Gastroesophageal sphincter (tissue), 3 donors: ENCODE measurements at regions not wholly inside any gene's neighbourhood (a gene's known extent, or its start where the extent isn't known, plus 50 kb on each side); places are given as distances from the start of the nearest gene placed in this dataset.

Source experiments
- POLR2A ChIP-seq, 2 donors: fragments of 450-650 bp; IDR thresholded peaks; one replicate each; pipeline ENCODE4 v1.6.1; 2017; ENCODE audit warnings: antibody characterized with exemption in 2 of 2, mild to moderate bottlenecking in 2 of 2, moderate library complexity in 1 of 2
- TF ChIP-seq, protein P1 (sequence below), 4 experiments: fragments of 200-600 bp in 2 of 4; fragments of 450-650 bp in 2 of 4; sonication (generic) in 1 of 4; IDR thresholded peaks; one replicate each; pipeline ENCODE4 v1.5.1; 2017 to 2019; ENCODE audit warnings: antibody characterized with exemption in 4 of 4, mild to moderate bottlenecking in 2 of 4, moderate library complexity in 2 of 4

DNA sequence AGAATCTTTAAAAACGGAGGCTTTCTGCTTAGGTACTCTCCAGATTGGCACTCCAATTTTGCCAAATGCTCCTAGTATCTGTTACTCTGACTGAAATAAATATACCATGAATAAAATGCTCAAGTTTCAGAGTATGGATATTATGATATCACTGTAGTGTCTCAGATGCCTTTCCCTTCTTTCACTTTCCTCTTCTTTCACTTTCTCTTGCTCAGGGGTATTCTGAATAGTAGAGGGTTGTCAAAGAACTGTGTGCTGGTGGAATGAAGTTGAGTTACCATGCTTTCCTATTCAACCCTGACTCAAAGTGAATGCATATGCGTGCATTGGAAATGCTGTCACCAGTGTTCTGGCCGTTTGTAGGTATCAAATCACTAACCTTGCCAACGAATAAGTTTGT lies 1015.2 kb upstream of the FANCL start:
- TF ChIP-seq POLR2A (IDR thresholded peaks at IDR 0.05): no peak
- TF ChIP-seq, protein P1, sequence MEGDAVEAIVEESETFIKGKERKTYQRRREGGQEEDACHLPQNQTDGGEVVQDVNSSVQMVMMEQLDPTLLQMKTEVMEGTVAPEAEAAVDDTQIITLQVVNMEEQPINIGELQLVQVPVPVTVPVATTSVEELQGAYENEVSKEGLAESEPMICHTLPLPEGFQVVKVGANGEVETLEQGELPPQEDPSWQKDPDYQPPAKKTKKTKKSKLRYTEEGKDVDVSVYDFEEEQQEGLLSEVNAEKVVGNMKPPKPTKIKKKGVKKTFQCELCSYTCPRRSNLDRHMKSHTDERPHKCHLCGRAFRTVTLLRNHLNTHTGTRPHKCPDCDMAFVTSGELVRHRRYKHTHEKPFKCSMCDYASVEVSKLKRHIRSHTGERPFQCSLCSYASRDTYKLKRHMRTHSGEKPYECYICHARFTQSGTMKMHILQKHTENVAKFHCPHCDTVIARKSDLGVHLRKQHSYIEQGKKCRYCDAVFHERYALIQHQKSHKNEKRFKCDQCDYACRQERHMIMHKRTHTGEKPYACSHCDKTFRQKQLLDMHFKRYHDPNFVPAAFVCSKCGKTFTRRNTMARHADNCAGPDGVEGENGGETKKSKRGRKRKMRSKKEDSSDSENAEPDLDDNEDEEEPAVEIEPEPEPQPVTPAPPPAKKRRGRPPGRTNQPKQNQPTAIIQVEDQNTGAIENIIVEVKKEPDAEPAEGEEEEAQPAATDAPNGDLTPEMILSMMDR (IDR thresholded peaks at IDR 0.05): no peak
